ENCODE measurements at regions not wholly inside any gene's neighbourhood (a gene's known extent, or its start where the extent isn't known, plus 50 kb on each side); places are given as distances from the start of the nearest gene placed in this dataset.

GRCh38 chr18:38367473-38367872 is 801.9 kb upstream of the CELF4 start:
- TF ChIP-seq CTCF (IDR thresholded peaks at IDR 0.05) (no peak), POLR2A (IDR thresholded peaks at IDR 0.05) (no peak)
